Suprapubic skin (tissue), 4 donors: ENCODE measurements at regions not wholly inside any gene's neighbourhood (a gene's known extent, or its start where the extent isn't known, plus 50 kb on each side); places are given as distances from the start of the nearest gene placed in this dataset.

Experiments used
- POLR2A ChIP-seq, 2 donors: fragments of 450-650 bp; IDR thresholded peaks; one replicate each; pipeline ENCODE4 v1.6.1; 2017; ENCODE audit warnings: antibody characterized with exemption in 2 of 2, mild to moderate bottlenecking in 2 of 2, moderate library complexity in 2 of 2
- POLR2AphosphoS5 ChIP-seq, 3 donors: sonication (generic); formaldehyde crosslinking; IDR thresholded peaks; one replicate each; pipeline ENCODE4 v1.6.1; 2017; ENCODE audit warnings: antibody characterized with exemption in 3 of 3
- TF ChIP-seq, protein P1 (sequence below), 2 donors: fragments of 200-600 bp in 1 of 2; fragments of 450-650 bp in 1 of 2; sonication (generic) in 1 of 2; IDR thresholded peaks; one replicate each; pipeline ENCODE4 v1.5.1; 2016 to 2019; ENCODE audit warnings: antibody characterized with exemption in 2 of 2, mild to moderate bottlenecking in 1 of 2, moderate library complexity in 1 of 2

DNA sequence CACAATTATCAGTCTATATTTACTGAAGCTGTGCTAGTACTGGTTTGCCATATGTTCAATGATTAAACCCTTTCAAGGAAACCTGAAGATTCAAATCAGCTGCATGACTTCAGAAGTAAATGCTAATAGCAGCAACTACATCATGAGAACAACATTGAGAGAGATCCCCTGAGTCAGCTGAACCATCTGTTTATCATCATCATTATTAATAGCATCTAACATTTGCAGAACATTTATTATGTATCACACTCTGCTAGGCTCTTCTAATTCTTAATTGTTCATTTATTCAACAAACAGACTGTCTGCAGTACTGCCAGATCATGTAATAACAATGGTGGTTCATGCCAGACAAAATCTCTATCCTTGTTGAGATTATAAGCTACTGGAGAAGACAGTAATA is 157.4 kb downstream of the KLHL28 start:
- TF ChIP-seq POLR2A (IDR thresholded peaks at IDR 0.05) (no peak), POLR2AphosphoS5 (IDR thresholded peaks at IDR 0.05) (no peak)
- TF ChIP-seq, protein P1, sequence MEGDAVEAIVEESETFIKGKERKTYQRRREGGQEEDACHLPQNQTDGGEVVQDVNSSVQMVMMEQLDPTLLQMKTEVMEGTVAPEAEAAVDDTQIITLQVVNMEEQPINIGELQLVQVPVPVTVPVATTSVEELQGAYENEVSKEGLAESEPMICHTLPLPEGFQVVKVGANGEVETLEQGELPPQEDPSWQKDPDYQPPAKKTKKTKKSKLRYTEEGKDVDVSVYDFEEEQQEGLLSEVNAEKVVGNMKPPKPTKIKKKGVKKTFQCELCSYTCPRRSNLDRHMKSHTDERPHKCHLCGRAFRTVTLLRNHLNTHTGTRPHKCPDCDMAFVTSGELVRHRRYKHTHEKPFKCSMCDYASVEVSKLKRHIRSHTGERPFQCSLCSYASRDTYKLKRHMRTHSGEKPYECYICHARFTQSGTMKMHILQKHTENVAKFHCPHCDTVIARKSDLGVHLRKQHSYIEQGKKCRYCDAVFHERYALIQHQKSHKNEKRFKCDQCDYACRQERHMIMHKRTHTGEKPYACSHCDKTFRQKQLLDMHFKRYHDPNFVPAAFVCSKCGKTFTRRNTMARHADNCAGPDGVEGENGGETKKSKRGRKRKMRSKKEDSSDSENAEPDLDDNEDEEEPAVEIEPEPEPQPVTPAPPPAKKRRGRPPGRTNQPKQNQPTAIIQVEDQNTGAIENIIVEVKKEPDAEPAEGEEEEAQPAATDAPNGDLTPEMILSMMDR (IDR thresholded peaks at IDR 0.05) = no peak
